ENCODE measurements at regions not wholly inside any gene's neighbourhood (a gene's known extent, or its start where the extent isn't known, plus 50 kb on each side); places are given as distances from the start of the nearest gene placed in this dataset.

DNA sequence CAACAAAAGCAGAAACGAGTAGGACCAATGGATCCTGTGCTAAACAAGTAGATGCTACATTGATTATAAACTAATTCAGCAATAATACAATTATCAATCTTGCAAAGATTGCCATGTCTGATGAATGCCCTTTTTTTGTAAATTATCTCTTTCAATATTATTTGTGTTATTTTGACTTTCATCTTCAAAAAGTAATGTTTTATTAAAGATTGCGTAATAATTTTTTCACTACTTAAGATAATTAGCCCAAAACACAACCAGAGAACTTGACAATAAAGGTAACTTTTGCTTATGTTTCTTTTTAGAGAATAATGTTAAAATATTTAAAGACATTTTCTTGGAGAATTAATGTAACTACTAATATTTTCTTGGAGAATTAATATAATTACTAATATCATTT is 553.8 kb upstream of the VSTM2A start:
- TF ChIP-seq EZH2 (IDR thresholded peaks at IDR 0.05) (no peak), POLR2A (IDR thresholded peaks at IDR 0.05; ENCODE audit: borderline replicate concordance, extremely low read depth, insufficient read depth, insufficient read length) (no peak)
- TF ChIP-seq, protein P1, sequence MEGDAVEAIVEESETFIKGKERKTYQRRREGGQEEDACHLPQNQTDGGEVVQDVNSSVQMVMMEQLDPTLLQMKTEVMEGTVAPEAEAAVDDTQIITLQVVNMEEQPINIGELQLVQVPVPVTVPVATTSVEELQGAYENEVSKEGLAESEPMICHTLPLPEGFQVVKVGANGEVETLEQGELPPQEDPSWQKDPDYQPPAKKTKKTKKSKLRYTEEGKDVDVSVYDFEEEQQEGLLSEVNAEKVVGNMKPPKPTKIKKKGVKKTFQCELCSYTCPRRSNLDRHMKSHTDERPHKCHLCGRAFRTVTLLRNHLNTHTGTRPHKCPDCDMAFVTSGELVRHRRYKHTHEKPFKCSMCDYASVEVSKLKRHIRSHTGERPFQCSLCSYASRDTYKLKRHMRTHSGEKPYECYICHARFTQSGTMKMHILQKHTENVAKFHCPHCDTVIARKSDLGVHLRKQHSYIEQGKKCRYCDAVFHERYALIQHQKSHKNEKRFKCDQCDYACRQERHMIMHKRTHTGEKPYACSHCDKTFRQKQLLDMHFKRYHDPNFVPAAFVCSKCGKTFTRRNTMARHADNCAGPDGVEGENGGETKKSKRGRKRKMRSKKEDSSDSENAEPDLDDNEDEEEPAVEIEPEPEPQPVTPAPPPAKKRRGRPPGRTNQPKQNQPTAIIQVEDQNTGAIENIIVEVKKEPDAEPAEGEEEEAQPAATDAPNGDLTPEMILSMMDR (IDR thresholded peaks at IDR 0.05 in 2 of 3, conservative IDR thresholded peaks at IDR 0.05 in 1 of 3; ENCODE audit: borderline replicate concordance in 1 of 3, insufficient read depth in 1 of 3, low read depth in 2 of 3, low read length in 2 of 3): no peak

All from HCT116 (cell line).